Renal cortical epithelial cell (primary cell): ENCODE measurements at regions not wholly inside any gene's neighbourhood (a gene's known extent, or its start where the extent isn't known, plus 50 kb on each side); places are given as distances from the start of the nearest gene placed in this dataset.

Experiments
- DNase-seq: peaks from one replicate; pipeline ENCODE4 v3.0.0-alpha.2; 2011; ENCODE audit warnings: low read depth

- no peak for DNase-seq
Measured at GRCh38 chr1:220982686-220983085, 103.4 kb downstream of the HLX start.

DNA sequence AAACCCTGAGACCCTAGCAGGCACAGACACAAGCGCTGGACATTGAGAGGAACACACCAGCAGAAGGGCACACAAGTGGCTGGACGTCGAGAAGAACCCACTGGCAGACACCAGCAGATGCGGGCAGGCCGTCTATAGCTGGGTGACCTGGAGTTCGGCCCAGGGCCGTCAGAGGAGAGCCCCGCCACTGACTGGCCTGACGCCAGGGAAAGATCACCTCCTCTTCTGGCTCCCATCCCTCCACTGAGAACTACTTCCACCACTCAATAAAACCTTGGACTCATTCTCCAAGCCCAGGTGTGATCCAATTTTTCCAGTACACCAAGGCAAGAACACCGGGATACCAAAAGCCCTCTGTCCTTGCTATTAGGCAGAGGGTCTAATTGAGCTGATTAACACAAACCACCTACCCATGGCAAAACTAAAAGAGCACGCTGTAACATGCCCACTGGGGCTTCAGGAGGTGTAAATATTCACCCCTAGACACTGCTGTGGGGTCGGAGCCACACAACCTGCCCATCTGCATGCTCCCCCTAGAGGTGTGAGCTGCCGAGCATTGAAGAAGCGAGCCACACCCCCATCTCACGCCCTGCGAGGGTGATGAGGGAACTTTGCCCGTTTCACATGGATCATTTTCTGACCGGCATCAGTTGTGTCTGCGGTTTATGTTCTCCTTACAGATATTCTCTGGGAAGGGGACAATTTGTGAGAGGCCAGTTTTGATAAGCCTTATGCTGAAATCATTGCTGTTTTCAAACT lies 104.8 kb downstream of the HLX start:
- peak; percentile 17 for DNase-seq

DNA sequence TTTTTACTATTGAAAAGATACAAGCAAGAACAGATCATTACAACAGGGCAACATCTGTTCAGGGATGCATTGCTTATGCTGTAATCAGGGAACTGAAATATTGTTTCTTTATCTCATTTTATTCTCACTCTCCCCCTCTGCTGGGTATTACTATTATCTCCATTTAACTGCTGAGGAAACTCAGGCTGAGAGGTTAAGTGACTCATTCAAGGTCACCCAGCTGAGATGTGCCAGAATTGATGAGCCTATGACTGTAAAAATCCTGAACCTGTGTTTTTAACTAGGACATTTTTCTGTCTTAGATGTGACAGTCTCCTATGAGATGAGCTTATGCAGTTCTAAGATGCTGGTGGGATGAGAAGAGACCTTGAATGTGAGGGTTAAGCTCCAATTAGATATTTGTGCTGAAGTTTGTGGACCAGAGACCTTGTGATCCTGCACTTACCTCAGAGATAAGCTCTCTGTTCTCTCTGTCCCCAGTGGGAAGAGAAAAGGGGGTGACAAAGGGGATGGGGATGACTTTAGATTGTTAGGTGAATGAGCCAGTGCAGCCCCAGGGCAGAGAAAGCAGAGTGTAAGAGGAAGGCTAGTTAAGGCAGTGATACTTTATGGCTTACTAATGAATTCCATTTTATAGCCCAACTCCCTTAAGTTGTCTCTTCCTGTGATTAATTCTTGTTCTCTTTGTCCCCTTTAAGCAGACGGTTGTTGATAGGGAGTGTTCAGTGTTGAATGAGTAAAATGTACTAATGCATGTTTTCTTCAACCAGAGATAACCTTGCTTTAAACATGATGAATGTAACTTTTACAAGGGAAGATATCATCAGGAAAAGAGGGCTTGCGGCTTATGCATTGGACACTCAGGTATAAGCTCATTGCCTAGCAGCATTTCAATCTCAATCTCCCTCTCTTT lies 111.4 kb downstream of the HLX start:
- peak; percentile 75 for DNase-seq

GRCh38 chr1:220991506-220991905 lies 112.3 kb downstream of the HLX start:
- DNase-seq: no peak

DNA sequence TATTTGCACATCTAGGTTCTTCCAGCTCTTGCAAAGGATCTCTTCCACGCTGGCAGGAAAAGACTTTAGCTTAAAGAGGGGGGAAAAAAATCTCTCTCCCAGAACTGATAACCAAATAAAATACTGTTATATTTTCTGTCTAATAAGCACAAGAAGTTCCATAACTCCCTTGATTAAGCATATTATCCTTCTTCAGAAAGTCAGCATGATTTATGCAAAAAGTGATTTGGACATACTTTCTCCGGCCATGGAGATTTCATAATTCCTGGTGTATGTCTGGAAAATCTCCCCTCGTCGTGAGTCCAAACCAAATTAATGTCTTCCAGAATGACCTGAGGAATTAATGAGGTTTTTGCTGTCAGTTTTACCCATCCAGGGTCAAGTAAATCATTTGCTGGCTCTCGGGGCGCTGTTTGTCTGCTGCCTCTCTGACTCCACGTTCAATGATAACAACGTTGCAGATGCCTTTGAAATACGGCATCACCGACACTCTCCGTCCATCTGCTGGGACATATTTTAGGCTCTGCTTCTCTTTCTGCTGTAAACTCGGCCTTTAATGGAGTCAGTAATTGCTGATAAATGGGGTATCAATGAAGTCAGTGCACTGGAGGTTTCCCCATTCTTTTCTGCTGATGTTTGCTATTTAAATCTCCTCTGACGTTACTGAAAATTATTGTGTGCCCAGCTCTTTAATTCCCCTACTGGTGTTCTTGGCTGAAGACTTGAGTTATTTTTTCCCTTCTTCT lies 112.9 kb downstream of the HLX start:
- DNase-seq: peak; percentile 17

DNA sequence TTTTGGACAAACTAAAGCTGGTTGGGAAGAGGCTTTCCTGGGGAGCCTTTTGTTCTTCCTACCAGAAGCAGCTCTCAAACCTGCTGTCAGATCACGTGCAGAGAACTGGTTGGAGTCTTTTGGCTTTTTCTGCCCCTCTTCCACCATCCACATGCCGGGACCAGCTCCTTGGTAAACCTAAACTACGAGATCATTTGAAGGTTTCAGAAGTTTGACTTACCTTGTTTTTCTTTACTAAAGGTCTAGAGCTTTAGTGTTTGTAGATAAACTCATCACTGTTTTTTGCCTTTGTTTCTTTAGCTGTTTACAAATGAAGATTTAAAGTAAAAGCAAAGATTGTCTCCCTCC lies 113.4 kb downstream of the HLX start:
- DNase-seq: no peak

- no peak for DNase-seq
Measured at GRCh38 chr1:220994671-220995070, 115.4 kb downstream of the HLX start.

GRCh38 chr1:220997791-220998190 lies 118.5 kb downstream of the HLX start:
- DNase-seq: no peak

DNA sequence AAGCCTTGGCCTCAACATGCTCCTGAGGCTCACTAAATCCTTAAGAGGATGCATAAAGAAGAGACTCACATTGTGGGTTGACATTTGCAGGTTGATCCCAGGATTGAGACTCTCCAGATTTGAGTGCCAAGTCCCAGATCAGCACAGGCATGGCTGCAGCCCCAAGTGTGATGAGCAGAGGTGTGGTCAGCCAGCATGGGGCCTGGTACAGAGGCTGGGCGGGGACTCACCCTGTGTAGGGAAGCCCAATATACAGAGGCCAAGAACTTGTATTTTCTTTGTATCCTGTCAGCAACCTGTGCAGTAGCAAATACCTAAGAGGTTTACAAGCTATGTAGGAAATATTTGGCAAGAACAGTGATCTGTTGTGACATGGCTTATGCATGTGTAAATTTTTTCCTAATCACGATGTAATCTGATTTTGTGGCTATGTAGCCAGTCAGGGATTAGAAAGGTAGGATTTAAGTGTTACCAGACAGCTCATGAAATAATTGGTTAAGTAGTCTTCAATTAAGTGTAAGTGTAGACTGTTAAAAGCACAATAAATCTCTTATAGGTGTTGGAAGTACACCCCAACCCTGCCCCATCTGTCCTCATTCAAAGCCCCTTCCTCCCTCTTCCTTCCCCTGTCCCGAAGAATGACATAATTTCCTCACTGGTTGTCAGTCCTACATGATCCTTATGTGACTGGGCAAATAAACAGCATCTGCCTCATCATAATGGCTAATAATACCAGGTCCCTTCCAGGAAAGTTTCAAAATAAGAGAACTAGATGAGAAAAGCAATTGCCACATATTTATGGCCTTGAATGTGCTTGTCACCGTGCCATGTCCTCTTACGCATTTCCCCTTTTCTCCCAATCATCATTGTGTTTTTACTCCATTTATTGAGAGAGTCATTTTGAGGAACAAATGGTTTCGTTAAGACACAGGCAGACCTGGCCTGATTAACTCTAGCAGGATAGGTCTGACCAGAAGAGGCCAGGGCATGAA lies 120.9 kb downstream of the HLX start:
- DNase-seq: peak; percentile 5

- no peak for DNase-seq
Measured at GRCh38 chr1:221001167-221001566, 121.9 kb downstream of the HLX start.

GRCh38 chr1:221002601-221003000 lies 123.4 kb downstream of the HLX start:
- DNase-seq: no peak

- DNase-seq: no peak
Measured at GRCh38 chr1:221011145-221011544, 131.9 kb downstream of the HLX start.

- no peak for DNase-seq
Measured at GRCh38 chr1:221012120-221012519, 132.9 kb downstream of the HLX start.

- DNase-seq: no peak
Measured at GRCh38 chr1:221013691-221014660, 134.7 kb downstream of the HLX start.

DNA sequence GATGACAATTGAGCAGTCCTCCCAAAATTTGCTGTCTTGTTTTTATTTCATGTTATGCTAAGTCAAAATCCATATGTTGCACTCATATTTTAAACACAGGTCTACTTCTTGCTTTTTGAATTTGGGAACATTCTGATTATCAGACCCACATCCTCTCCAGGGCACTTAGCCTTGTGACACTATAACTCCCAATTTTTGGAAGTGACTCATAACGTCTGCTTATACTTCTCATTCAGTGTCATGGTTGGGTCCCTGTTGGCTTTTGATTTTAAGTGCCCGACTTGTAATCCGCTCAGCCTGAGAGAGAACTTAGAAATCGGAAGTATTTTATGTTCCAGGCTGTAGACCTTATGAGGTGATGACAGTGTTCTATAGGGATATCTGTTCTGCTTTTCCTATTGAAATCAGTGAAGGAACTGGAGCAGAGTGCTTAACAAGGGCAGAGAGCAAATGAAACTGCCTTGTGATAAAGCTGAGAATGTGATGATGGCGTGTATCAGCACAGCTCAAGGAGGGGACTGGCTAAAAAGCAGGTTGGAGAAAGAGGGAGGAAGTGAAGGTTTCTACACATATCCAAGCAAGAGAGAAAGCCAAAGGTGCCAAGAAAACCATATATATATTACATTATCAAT lies 136.0 kb downstream of the HLX start:
- no peak for DNase-seq

GRCh38 chr1:221016751-221017150 lies 137.5 kb downstream of the HLX start:
- no peak for DNase-seq

GRCh38 chr1:221018414-221018813 lies 139.2 kb downstream of the HLX start:
- no peak for DNase-seq

GRCh38 chr1:221022331-221022730 lies 143.1 kb downstream of the HLX start:
- DNase-seq: no peak

- DNase-seq: no peak
Measured at GRCh38 chr1:221023482-221023881, 144.2 kb downstream of the HLX start.
